ENCODE measurements at regions not wholly inside any gene's neighbourhood (a gene's known extent, or its start where the extent isn't known, plus 50 kb on each side); places are given as distances from the start of the nearest gene placed in this dataset.

- TF ChIP-seq CTCF (conservative IDR thresholded peaks at IDR 0.05; ENCODE audit: low read length), result no peak
- no peak for DNase-seq (ENCODE audit: low read depth)
These were observed 246.1 kb downstream of the PIK3C3 start for GRCh38 chr18:42201137-42201536.

GRCh38 chr18:42211201-42211600 lies 256.2 kb downstream of the PIK3C3 start:
- DNase-seq (ENCODE audit: low read depth), result no peak
- H3K4me3 ChIP-seq (ENCODE audit: low read length), result no peak overlapping the region
- TF ChIP-seq CTCF (conservative IDR thresholded peaks at IDR 0.05; ENCODE audit: low read length), result no peak

More at GRCh38 chr18:42201137-42201536, 246.1 kb downstream of the PIK3C3 start:
- no peak overlapping the region for H3K4me3 ChIP-seq (ENCODE audit: low read length)

GRCh38 chr18:42222557-42222956 lies 267.5 kb downstream of the PIK3C3 start:
- DNase-seq (ENCODE audit: low read depth), result no peak
- no peak for TF ChIP-seq CTCF (conservative IDR thresholded peaks at IDR 0.05; ENCODE audit: low read length)
- H3K4me3 ChIP-seq (ENCODE audit: low read length), result no peak overlapping the region

- no peak for DNase-seq (ENCODE audit: low read depth)
- no peak overlapping the region for H3K4me3 ChIP-seq (ENCODE audit: low read length)
- TF ChIP-seq CTCF (conservative IDR thresholded peaks at IDR 0.05; ENCODE audit: low read length), result no peak
These were observed 273.5 kb downstream of the PIK3C3 start for GRCh38 chr18:42228581-42228980.

- TF ChIP-seq CTCF (conservative IDR thresholded peaks at IDR 0.05; ENCODE audit: low read length), result no peak
- no peak overlapping the region for H3K4me3 ChIP-seq (ENCODE audit: low read length)
- no peak for DNase-seq (ENCODE audit: low read depth)
These were observed 274.5 kb downstream of the PIK3C3 start for GRCh38 chr18:42229211-42230210.

GRCh38 chr18:42230636-42231035 lies 275.6 kb downstream of the PIK3C3 start:
- no peak overlapping the region for H3K4me3 ChIP-seq (ENCODE audit: low read length)
- DNase-seq (ENCODE audit: low read depth), result no peak
- no peak for TF ChIP-seq CTCF (conservative IDR thresholded peaks at IDR 0.05; ENCODE audit: low read length)

- no peak for DNase-seq (ENCODE audit: low read depth)
- TF ChIP-seq CTCF (conservative IDR thresholded peaks at IDR 0.05; ENCODE audit: low read length), result no peak
- no peak overlapping the region for H3K4me3 ChIP-seq (ENCODE audit: low read length)
These were observed 276.2 kb downstream of the PIK3C3 start for GRCh38 chr18:42231284-42231683.
